Activated T-cell treated with anti-CD3 and anti-CD28 coated beads, Interleukin-2, amount 50 U/mL, for 1 hour (primary cell): ENCODE measurements at regions not wholly inside any gene's neighbourhood (a gene's known extent, or its start where the extent isn't known, plus 50 kb on each side); places are given as distances from the start of the nearest gene placed in this dataset.
"Not testable (repeated sequence)": the region's sequence is repeated elsewhere in the genome, so short reads cannot be mapped to it uniquely, and the experiment has no call there.

Experiments
- DNase-seq: peaks from one replicate; pipeline ENCODE4 v3.0.0-alpha.2; 2020

DNA sequence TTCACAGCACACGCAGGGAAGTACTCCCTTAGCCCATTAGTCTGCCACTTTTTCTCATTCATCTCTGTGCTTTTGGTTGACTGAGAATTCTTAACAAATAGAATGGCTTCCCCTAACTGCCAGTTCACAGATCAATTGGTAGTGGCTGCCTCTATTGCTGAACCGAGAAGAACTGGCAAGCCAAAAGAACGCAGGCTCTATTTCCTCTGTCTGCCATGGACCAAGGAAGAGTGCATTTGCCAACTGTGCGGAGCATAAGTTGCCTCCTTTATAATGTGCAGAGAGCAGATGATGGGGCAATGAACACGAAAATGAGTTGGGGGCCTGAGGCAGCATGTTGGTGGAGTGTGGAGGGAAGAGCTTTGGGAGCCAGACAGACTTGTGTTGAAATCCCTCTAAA lies 483.1 kb upstream of the CAMK1G start:
- no peak for DNase-seq

DNA sequence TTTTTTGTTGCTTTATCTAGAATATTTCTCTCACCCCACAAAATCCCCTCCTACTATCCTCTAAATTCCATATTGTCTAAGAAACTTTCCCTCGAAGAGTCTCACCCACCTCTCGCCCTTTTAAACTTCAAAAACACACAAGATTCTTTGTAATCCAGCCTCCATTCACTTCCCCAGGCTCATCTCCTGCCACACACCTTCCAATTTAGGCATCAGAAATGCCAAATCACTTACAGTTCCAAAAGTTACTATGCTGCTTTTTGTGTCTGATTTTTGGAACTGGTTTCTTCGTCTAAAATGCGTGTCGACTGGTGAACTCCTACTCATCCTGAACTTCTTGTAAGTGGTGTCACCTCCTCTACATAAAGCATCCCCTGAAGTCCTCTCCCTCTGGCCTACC lies 482.4 kb upstream of the CAMK1G start:
- no peak for DNase-seq

DNA sequence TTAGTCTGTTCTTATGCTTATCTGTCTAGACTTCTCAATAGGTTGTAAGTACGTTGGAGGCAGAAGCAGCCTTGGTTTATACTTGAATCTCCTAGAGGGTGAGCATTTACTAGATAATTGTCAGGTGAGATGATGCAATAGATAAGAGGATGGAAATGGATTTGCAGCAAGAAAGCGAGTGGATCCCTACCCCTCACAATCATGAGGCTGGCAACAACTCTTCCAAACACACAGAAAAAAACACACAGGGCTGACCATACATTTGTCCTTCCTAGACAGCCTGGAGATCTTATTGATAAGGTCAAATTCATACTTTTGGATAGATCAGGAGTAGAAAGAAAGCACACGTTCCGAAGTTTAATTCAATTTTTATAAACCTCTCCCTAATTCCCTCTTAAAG lies 481.4 kb upstream of the CAMK1G start:
- no peak for DNase-seq

DNA sequence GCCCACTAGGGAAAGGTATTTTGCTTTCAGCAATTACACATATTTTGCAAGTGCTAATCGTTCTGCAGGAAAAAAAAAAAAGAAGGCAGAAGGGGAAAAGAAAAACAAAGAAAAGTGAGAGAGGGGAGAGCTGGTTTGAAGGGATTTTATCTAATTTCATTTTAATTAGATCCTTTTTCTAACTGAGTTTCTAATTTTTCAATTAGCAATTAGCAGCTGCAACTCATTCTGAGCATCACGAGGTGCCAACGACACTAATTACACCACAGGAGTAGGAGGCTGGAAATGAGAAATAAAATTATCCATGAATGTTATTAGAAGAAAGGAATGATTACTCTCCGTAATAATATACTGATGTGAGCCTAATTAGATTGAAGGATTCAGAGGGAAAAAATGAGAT lies 481.0 kb upstream of the CAMK1G start:
- DNase-seq: no peak

DNA sequence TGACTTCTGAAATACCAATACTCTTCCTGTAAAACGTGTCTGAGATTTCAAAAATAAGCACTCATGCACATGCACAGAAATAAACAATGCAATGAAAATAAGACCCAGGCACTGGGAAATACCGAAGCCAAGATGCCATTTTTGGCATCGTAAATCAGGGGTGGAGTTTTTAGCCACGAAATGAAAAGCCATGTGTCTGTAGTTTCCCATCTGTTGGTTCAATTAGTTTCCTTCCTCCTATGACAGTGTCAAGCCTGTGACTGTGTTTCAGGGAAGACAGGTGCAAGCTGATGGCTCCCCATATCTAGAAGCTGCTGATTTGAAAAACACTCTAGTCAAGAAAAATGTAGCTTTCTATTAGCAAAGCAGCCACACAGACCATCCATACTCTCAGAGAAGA lies 480.4 kb upstream of the CAMK1G start:
- DNase-seq: no peak

DNA sequence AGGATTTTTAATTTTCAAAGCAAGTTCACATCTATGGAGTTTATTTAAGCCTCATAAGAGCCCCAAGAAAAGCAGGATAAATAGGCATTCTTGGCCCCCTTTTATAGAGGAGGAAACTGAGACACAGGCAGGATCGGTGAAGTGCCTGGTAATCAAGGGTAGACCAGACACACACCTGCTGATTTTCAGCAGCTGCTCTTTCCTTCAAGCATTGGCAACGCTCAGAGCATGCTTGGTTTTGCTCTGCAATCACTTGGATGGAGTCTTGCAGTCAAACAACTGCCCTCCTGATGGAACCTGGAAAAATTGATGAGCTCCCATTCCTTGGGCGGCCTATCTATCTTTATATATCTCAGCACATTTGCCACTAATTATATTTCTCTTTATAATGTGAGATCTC lies 478.9 kb upstream of the CAMK1G start:
- no peak for DNase-seq

DNA sequence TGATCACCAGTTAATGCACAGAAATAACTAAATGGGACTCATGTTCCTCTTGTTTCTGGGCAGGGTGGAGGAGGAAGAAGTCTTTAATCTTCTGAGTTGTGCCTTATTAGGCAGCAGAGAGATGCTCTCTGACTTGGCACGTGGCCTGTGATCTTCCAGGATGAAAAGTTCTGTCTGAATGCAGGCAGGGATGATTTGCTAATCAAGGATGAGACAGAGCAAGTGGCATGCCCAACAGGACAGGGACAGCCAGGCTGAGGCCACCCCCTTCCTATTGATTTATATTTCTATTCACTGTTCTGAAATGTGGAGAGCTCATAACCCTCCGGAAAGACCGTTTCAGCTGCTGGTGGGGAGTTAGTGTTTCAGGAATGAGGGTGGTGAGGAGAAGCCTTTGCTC lies 477.8 kb upstream of the CAMK1G start:
- no peak for DNase-seq

DNA sequence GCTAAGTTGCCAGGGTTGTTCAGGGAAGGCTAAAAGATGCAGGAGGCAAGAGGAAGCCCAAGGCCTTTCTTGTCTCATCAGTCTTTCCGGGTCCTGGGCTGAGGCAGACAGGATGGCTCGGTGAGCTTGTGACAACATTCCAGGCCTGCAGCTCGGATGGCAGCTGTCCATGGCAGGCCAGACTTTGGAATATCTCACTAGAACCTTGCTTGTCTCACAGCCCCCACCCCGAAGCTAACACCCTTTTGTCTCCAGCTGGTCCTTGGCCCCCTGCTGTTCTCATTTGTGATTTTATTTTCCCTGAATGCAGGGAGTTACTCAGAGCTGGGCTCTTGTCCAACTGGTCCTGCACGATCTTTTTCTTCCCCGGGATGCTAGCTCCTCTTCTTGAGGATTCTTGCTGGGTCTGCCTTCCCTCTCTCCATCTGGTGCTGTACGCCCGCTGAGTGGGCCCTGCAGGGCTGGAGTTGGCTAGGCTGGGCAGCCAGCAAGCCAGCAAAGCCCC lies 477.2 kb upstream of the CAMK1G start:
- DNase-seq: no peak

DNA sequence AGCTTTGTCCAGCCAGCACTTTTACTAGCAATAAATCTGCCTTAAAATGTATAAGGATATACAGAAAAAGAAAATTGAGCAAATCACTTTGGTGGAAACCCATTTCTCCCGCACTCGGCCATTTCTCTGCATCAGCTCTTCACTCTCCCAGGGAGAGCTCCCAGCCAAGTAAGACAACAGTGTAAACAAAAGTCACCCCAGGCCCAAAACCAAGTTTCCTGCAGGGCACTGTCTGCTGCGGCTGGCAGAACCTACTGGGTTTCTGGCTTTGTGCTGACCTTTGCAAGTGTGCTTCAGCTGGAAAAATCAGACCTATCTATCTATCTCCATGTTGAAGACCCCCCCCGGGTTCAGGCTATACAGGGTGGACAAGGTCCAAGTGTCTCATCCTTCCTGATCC lies 476.7 kb upstream of the CAMK1G start:
- no peak for DNase-seq

DNA sequence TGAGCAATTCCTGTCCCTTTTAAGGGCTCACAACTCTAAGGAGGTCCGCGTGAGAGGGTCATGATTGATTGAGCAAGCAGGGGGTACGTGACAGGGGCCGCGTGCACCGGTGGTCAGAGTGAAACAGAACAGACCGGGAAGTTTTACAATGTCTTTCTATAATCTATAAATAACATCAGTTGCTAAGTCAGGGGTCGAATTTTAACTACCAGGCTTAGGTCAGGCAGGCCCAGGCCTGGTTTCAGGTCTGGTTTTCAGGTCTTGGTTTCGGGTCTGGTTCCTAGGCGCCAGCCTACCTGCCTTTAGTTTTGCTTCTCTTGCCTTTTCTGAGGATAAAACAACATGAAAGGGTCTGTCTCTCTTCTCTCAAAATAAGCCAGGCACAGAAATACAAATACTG lies 476.0 kb upstream of the CAMK1G start:
- no peak for DNase-seq

DNA sequence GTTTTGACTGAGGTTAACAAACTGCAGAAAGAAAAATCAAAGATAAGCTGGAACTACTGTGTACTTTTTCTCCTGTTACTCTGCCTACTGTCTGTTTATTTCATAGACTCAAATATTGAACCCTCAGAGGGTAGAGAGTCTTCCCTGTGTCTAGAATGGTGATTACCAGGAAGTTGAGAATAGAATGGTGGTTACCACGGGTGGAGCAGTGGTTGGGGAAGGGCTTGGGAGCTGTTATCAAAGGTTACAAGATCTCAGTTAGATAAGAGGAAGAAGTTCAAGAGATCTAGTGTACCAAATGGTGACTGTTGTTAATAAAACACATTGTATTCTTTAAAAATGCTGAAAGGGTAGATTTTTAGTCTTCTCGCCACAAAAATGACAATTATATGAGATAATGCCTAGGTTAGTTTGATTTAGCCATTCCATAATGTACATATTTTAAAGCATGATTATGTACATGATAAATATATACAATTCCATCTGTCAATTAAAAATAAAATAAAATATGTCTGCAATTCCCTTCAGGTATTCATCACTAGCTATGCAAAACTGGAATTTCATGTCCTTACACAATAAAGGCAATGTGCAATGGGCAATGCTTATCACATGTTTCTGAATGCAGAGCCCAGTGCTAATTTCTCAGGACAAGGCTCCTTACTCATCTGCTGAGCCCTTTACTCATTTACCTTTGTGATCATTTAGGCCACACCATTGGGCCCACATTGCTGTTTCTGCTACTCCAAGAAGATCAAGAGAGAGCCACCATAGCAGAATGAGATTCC lies 474.3 kb upstream of the CAMK1G start:
- no peak for DNase-seq

DNA sequence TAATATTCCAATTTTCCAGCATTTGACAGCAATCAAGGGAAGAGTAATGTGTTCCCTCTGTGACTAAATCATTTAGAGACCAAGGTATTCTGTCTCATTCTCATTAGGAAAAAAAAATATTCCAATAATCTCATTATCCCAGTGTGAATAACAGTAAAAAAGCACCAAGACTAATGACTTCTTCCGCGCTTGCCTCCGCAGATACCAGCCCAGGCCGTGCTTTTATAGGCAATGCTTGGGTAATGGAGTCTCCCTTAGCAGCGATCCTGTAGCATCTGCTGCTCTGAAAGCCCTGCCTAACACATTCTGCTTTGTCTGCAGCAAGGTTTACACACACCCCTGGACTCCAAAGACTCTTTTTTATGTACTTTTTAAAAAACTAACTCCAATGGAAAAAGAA lies 470.0 kb upstream of the CAMK1G start:
- no peak for DNase-seq

DNA sequence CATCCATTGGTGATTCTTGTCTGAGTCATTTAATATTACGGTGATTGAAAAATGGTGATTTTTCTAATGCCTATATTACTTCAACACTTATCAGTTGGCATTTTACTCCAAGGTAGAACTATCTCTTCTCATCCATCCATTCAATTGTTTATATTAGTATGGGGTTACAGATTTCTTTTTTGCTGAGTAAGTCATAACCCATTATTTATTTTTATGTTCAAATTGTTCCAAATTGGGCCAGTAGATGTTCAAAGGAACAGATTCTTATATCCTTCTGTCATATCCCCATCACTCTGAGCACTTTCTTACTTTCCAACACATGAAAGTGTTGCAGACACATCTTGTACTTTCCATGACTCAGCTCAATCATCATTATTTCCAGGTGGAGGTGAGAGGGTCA lies 466.8 kb upstream of the CAMK1G start:
- DNase-seq: no peak

DNA sequence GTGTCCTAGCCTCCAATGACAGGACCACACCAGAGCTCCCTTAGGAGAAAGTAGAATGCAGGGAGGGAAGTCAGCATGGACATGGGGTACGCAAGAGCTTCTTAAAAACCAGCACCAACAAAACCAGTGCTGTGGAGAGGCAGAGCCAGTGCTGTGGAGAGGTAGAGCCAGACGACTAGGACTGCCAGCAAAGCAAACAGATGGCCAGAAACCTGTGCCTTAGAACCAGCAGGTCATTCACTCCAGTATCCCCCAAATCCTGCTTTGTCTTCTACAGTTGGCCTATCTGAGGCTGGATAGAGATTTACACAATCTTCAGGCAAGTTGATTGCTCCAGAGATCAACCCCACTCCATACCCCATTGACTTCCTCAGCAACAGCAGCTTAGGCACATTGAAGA lies 459.9 kb upstream of the CAMK1G start:
- DNase-seq: no peak

DNA sequence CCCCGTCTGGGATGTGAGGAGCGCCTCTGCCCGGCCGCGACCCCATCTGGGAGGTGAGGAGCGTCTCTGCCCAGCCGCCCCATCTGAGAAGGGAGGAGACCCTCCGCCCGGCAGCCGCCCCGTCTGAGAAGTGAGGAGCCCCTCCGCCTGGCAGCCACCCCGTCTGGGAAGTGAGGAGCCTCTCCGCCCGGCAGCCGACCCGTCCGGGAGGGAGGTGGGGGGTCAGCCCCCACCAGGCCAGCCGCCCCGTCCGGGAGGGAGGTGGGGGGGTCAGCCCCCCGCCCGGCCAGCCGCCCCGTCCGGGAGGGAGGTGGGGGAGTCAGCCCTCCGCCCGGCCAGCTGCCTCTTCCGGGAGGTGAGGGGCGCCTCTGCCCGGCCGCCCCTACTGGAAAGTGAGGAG lies 454.4 kb upstream of the CAMK1G start:
- DNase-seq: not testable (repeated sequence)

DNA sequence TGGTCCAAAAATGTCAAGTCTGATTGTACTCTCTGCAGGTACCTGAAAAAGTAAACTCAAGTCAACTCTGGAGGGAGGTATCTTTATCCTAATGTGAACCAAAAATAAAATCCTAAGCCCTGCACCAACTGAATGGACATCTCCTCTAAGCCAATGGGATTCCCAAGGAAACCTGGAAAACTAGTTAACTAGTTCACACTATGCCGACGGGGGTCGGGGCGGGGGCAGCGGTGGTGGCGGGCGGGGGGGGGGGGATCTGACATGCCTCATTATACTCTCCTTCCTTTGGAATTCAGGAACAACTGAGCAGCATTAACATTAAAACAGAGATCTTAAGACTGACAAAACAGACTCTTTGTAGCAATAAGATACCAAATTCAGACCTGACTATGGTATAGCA lies 452.6 kb upstream of the CAMK1G start:
- DNase-seq: no peak

DNA sequence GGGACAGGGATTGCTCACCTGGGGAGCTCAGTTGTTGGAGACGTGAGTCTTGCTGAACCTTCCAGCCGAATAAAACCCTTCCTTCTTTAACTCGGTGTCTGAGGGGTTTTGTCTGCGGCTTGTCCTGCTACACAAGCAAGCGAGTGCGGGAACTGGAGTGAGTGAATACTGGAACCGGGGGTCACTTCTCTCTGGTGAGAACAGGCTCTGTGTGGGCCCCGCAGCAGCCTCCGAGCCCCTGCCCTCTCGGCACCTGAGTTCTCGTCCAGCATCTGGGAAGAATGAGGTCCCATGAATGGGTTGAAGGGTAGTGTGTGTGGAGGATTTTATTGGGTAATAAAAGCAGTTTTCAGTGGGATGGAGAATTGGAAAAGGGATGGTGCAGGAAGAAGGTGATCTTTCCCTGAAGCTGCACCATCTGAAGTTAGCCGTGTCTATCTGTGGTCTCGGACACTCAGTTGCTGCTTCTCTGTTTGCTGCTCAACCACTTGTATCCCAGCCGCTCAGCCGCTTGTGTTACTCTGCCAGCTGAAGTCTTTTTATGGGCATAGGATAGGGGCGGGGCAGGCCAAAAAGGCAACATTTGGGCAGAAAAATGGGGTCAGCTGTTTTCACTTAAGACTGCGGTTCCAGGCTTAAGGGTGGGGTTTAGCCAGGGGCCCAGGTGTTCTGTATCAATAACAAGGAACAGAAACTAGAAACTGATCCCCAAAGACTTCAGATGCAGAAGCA lies 450.6 kb upstream of the CAMK1G start:
- no peak for DNase-seq

DNA sequence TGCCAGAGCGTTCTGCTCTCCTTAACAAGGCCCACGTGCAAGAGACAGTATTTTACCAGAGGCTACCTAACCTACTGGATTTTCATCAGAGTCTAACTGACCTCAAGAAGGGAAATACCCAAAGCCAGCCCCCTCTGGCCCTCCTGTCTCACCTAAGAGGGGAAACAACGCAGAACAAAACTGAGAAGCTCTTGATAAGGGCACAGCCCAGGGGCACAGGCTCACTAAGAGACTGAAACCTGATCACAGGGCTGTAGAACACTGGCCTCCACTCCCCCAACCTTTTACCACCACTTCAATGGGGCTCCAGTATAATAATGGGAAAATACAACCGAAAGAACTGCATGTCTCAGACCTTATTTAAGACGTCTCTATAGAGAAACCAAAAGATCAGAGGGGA lies 449.5 kb upstream of the CAMK1G start:
- DNase-seq: no peak

DNA sequence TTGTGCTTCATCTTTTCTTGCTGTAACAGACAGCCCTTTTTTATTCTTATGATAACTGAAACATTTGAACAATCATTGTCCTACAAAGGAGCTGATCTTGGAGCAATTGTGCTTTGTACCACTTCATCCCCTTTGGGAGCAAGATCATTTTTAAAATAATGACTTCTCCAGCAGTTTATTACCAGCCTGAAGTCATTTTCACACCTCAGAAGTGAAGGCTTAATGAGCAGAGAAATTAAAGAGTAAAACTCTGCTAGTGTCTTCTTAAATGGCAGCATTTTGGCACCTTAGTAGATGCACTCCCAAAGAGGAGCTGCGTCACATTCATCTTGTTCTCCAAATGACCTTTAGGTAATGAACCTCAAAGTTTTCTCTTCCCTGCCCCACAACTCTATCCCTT lies 439.6 kb upstream of the CAMK1G start:
- DNase-seq: no peak

DNA sequence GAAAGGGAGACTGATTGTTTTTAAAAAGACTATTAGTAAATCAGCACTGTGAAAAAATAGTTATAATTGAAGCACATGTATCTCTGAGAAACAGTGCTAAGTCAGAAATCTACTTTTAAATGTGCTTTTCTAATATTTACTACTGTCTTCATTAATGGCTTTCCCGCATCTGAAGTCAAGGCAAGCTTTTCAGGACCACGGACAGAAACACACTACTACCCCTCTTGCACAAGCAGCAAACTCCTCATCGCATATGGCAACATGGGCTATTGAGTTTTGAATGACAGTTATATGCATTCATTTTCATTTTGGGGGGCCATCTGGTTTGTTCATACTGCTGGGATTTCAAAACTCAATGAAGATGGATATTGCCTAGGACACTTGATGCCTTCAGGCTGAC lies 433.4 kb upstream of the CAMK1G start:
- DNase-seq: no peak

DNA sequence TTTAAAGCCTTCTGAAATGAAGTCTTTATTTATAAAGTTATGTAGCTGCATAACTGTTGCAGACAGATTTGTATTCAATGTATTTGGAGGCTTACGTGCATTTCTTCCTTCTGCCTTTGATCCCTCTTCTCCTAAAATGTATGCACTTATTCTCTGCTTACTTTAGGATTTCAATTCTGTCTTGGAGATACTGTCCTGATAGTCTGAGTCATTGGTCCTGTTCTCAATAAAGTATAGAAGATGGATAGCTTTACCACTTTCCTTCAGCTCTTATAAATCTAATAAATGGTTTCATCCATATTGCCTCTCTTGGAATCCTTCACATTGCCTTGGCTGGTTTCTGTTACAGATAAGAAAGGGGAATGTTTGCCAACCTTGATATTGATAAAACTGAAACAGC lies 430.1 kb upstream of the CAMK1G start:
- DNase-seq: no peak

DNA sequence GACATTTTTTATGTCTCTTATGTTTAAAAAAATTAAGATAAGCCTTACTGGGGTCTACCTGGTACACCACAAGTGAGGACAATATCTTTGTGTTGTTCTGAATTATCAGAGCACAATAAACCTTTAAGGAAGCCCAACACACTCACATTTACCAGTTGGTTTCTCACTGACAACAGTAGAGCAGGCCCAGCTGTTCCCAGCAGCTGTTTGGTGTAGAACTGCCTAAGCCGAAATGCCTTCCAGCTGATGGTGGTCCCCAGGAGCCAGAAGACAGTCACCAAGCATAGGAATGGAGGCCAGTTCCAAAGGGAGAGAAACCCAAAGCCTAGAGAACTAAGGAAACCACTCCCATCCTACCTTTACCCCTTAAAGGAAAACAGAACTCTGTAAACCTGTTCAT lies 428.6 kb upstream of the CAMK1G start:
- no peak for DNase-seq

DNA sequence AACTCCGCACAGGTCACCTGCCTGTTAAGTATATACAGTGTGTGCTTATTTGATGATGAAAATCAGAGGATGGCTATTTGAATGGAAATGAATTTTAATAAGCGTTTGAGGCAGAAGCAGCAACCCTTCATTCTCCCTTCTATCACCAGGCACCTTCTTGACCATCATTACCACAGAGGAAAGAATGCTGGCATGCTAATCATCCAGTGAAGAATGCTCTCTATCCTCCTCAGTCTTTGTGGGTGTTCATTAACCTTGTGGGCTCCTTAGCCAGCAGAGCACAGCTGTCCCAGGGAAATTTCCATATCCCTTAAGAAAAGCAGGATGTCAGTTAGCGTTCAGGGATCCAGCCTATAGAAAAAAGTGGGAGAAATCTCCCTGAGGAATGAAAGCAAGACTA lies 428.0 kb upstream of the CAMK1G start:
- no peak for DNase-seq

DNA sequence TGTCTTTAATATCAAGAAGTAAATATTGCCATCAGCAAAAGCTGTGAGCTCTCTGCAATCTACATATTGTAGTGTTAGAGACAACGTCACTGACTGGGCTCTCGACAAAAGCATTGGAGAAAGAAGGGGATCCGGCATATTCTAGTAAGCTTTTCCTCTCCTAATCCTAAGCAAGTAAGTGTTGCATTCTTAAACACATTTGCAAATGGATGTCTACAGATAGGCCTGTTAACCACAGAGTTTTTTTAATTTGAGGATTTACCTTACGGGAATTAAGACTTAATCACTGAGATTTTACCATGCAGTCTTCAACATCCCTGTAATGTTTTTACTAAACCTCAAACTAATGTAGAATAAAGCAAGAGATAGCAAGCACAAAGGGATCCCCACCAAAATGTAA lies 426.5 kb upstream of the CAMK1G start:
- DNase-seq: no peak
